CD4-positive, CD25-positive, alpha-beta regulatory T cell (primary cell): ENCODE measurements at regions not wholly inside any gene's neighbourhood (a gene's known extent, or its start where the extent isn't known, plus 50 kb on each side); places are given as distances from the start of the nearest gene placed in this dataset.
"Not testable (repeated sequence)": the region's sequence is repeated elsewhere in the genome, so short reads cannot be mapped to it uniquely, and the experiment has no call there.

Experiments
- ATAC-seq, 2 donors: fragments of 150-1000 bp; cut with Tn5 transposase; one replicate each; pipeline ENCODE4 v1.10.0; 2021; ENCODE audit warnings: low read depth in 2 of 2, moderate number of reproducible peaks in 2 of 2, moderate library complexity in 1 of 2
- DNase-seq, 3 donors: peaks; one replicate each; pipeline versions ENCODE4 v3.0.0 to v3.0.0-alpha.2; 2012 to 2022; ENCODE audit warnings: mixed read lengths in 1 of 3
- H3K27ac ChIP-seq: one replicate; pipeline ENCODE4 v1.7.0; 2013; ENCODE audit warnings: mild to moderate bottlenecking, low read length; ENCODE audit not compliant: insufficient read depth, poor library complexity, severe bottlenecking
- H3K27me3 ChIP-seq: one replicate; pipeline ENCODE4 v1.7.0; 2013; ENCODE audit warnings: low read length; ENCODE audit not compliant: control insufficient read depth, insufficient read depth
- H3K36me3 ChIP-seq: one replicate; pipeline ENCODE4 v1.7.0; 2013; ENCODE audit warnings: mild to moderate bottlenecking, low read length, moderate library complexity; ENCODE audit not compliant: control insufficient read depth, insufficient read depth
- H3K4me1 ChIP-seq: 2 replicates; pipeline ENCODE4 v1.7.0; 2013; ENCODE audit warnings: mild to moderate bottlenecking, low read length; ENCODE audit not compliant: insufficient read depth, control insufficient read depth, poor library complexity, severe bottlenecking
- H3K4me3 ChIP-seq: one replicate; pipeline ENCODE4 v1.7.0; 2013; ENCODE audit warnings: low read depth, mild to moderate bottlenecking, low read length, moderate library complexity
- H3K9me3 ChIP-seq, 2 experiments: 1 replicate in 1 of 2; 2 replicates in 1 of 2; pipeline ENCODE4 v1.7.0; 2013; ENCODE audit warnings: low read length in 2 of 2, mild to moderate bottlenecking in 1 of 2, moderate library complexity in 1 of 2; ENCODE audit not compliant: control insufficient read depth in 2 of 2
- H3K27ac Mint-ChIP-seq, 3 donors: one replicate each; pipeline ENCODE4 v1.8.0; 2020 to 2022; ENCODE audit warnings: mild to moderate bottlenecking in 3 of 3, mixed read lengths in 3 of 3, moderate library complexity in 2 of 3
- H3K27me3 Mint-ChIP-seq: one replicate; pipeline ENCODE4 v1.8.0; 2022; ENCODE audit warnings: mild to moderate bottlenecking, mixed read lengths
- H3K36me3 Mint-ChIP-seq: one replicate; pipeline ENCODE4 v1.8.0; 2020; ENCODE audit warnings: mixed read lengths
- H3K4me1 Mint-ChIP-seq, 4 donors: one replicate each; pipeline ENCODE4 v1.8.0; 2020 to 2022; ENCODE audit warnings: mixed read lengths in 4 of 4, mild to moderate bottlenecking in 1 of 4
- H3K4me3 Mint-ChIP-seq, 4 donors: one replicate each; pipeline ENCODE4 v1.8.0; 2020 to 2022; ENCODE audit warnings: mild to moderate bottlenecking in 4 of 4, mixed read lengths in 4 of 4, moderate library complexity in 3 of 4
- H3K9me3 Mint-ChIP-seq, 7 donors: one replicate each; pipeline ENCODE4 v1.8.0; 2020 to 2022; ENCODE audit warnings: mixed read lengths in 7 of 7, mild to moderate bottlenecking in 3 of 7, moderate library complexity in 2 of 7

DNA sequence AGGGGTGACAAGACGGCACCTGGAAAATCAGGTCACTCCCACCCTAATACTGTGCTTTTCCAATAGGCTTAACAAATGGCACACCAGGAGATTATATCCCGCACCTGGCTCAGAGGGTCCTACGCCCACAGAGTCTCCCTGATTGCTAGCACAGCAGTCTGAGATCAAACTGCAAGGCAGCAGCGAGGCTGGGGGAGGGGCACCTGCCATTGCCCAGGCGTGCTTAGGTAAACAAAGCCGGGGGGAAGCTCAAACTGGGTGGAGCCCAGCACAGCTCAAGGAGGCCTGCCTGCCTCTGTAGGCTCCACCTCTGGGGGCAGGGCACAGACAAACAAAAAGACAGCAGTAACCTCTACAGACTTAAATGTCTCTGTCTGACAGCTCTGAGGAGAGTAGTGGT lies 87.4 kb upstream of the PCED1B start:
- not testable (repeated sequence) for H3K4me3 Mint-ChIP-seq, H3K27ac Mint-ChIP-seq
- peaks cover 14% of the 10 kb centered on the region for H3K27me3 Mint-ChIP-seq

DNA sequence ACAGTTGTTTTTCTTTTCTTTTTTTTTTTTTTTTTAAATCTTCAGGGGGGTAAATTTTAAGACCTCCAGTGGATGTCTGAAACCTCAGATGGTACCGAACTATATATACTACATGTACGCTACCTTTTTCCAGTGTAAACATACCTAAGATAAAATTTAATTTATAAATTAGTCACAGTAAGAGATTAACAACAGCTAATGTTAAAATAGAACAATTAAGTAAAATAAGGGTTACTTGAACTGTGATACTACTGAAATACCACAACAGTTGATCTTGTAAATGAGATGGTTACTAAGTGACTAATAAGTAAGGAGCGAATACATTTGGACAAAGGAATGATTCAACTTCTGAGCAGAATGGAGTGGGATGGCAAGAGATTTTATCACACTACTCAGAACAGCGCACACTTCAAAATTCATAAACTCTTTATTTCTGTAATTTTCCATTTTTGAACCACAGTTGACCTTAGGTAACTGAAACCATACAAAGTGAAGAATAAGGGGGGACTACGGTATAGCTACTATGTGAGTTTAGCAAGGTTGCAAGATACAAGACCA lies 80.5 kb upstream of the PCED1B start:
- no peak overlapping the region for H3K4me3 ChIP-seq
- H3K36me3 Mint-ChIP-seq = no peaks in the 10 kb centered on the region
- H3K4me1 ChIP-seq = no peaks in the 10 kb centered on the region
- H3K36me3 ChIP-seq = no peaks in the 10 kb centered on the region
- no peak overlapping the region for H3K27ac ChIP-seq
- H3K4me3 Mint-ChIP-seq = no peak overlapping the region
- H3K27me3 ChIP-seq = peaks cover 4% of the 10 kb centered on the region
- H3K9me3 ChIP-seq = no peaks in the 10 kb centered on the region
- H3K4me1 Mint-ChIP-seq = no peaks in the 10 kb centered on the region
- H3K9me3 Mint-ChIP-seq = peaks cover 0 to 8% (median 1%) of the 10 kb centered on the region in 7 donors
- H3K27me3 Mint-ChIP-seq = peaks cover 15% of the 10 kb centered on the region
- no peak overlapping the region for H3K27ac Mint-ChIP-seq
- no peak for ATAC-seq
- no peak for DNase-seq

More for the DNA sequence above, 87.4 kb upstream of the PCED1B start:
- peaks cover 1 to 36% (median 11%) of the 10 kb centered on the region in 7 donors for H3K9me3 Mint-ChIP-seq
- not testable (repeated sequence) for DNase-seq, ATAC-seq, H3K27me3 ChIP-seq, H3K36me3 ChIP-seq, H3K36me3 Mint-ChIP-seq, H3K9me3 ChIP-seq, H3K4me1 ChIP-seq, H3K4me1 Mint-ChIP-seq, H3K27ac ChIP-seq, H3K4me3 ChIP-seq

DNA sequence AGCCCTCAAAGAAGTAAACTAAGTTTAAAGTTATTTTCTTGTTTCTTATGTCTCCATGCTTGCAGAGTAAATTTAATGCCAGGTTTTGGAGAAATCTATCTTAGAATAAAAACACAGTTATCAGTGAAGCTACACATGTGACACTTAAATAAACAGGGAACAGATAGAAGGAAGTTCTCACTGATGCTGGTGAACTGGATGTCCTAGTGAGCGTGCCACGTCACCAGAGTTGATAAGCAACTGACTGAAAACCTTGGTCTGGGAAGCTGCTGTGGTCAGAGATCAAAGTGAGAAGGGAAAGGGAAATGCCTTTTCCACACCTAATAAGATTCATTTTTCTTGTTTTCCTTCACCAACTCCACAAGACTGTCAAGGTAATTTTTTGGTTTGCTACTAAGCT lies 74.8 kb upstream of the PCED1B start:
- Histone ChIP-seq H3K27me3 (peaks cover 21% of the 10 kb centered on the region), H3K27ac (no peak overlapping the region), H3K36me3 (no peaks in the 10 kb centered on the region), H3K4me1 (no peaks in the 10 kb centered on the region), H3K9me3 (no peaks in the 10 kb centered on the region), H3K4me3 (no peak overlapping the region)
- no peak for ATAC-seq
- no peak overlapping the region for H3K27ac Mint-ChIP-seq
- peaks cover 0 to 2% (median 0%) of the 10 kb centered on the region in 7 donors for H3K9me3 Mint-ChIP-seq
- no peaks in the 10 kb centered on the region for H3K36me3 Mint-ChIP-seq
- H3K4me1 Mint-ChIP-seq = no peaks in the 10 kb centered on the region
- no peak for DNase-seq
- peaks cover 32% of the 10 kb centered on the region for H3K27me3 Mint-ChIP-seq
- H3K4me3 Mint-ChIP-seq = no peak overlapping the region

DNA sequence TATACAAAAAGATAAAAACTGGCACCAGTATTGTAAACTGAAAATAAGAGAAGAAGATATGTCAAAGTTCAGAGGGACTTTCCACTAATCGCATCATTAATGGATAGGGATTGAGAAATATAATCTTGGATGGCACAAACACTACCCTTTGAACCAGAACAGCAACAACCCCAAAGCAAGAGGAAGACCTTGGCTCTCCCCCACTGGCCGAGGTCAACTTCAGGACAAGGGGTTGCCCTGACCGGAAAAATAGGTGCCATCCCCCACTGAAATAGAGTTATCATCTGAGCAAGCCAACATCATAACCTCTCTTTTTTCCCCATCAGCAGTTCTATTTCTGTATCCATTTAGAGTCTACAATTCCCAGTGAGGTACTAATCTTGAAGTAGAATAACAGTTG lies 72.4 kb upstream of the PCED1B start:
- no peak overlapping the region for H3K4me3 Mint-ChIP-seq
- no peak overlapping the region for H3K27ac Mint-ChIP-seq
- peaks cover 0 to 3% (median 0%) of the 10 kb centered on the region in 7 donors for H3K9me3 Mint-ChIP-seq
- H3K36me3 Mint-ChIP-seq = no peaks in the 10 kb centered on the region
- ATAC-seq (no peak), DNase-seq (no peak)
- H3K4me1 Mint-ChIP-seq = no peaks in the 10 kb centered on the region
- peaks cover 23% of the 10 kb centered on the region for H3K27me3 ChIP-seq
- H3K36me3 ChIP-seq = no peaks in the 10 kb centered on the region
- no peaks in the 10 kb centered on the region for H3K9me3 ChIP-seq
- H3K27me3 Mint-ChIP-seq = peaks cover 38% of the 10 kb centered on the region
- H3K27ac ChIP-seq = no peak overlapping the region
- no peak overlapping the region for H3K4me3 ChIP-seq
- no peaks in the 10 kb centered on the region for H3K4me1 ChIP-seq

DNA sequence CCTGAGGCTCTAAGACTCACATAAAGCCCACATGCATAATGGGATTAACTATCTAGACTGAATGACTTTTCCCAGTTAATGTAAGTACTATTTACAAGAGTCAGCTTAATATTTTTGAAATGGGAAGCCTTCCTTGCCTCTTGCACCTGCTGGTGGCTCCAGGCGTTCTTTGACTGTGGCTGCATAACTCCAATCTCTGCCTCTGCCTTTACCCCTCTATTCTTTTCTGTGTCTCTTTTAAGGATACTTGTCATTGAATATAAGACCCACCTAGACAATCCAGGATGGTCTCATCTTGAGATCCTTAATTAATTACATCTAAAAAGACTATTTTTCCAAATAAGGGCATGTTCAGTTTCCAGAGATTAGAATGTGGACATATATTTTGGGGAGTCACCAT lies 66.9 kb upstream of the PCED1B start:
- ATAC-seq = no peak
- no peaks in the 10 kb centered on the region for H3K4me1 Mint-ChIP-seq
- DNase-seq = no peak
- H3K27ac Mint-ChIP-seq = no peak overlapping the region
- no peak overlapping the region for H3K27ac ChIP-seq
- peaks cover 37% of the 10 kb centered on the region for H3K27me3 ChIP-seq
- H3K9me3 ChIP-seq = no peaks in the 10 kb centered on the region
- H3K27me3 Mint-ChIP-seq = peaks cover 32% of the 10 kb centered on the region
- H3K36me3 ChIP-seq = no peaks in the 10 kb centered on the region
- H3K9me3 Mint-ChIP-seq = peaks cover 0 to 5% (median 0%) of the 10 kb centered on the region in 7 donors
- no peak overlapping the region for H3K4me3 Mint-ChIP-seq
- no peaks in the 10 kb centered on the region for H3K36me3 Mint-ChIP-seq
- no peaks in the 10 kb centered on the region for H3K4me1 ChIP-seq
- H3K4me3 ChIP-seq = no peak overlapping the region

DNA sequence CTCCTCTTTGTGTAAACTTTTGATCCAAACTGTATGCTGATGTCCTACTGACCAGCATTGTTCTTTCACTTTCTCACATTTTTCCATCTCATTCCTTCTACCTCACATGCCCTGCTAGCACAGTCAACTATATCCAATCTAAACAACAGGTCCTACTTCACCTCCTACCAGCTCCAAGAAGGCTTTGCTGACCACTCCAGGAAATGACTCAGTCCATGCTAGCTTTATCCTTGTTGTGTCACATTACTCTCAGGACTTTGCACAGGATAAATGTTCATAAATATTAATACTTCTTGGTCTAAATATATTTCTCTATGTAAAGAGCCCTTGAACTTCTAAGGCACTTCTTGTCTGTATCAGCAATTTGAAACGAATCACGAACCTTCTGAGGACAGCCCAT lies 64.9 kb upstream of the PCED1B start:
- Mint-ChIP-seq H3K27ac (no peak overlapping the region), H3K4me3 (no peak overlapping the region), H3K4me1 (no peaks in the 10 kb centered on the region), H3K9me3 (peaks cover 0 to 5% (median 0%) of the 10 kb centered on the region in 7 donors), H3K27me3 (peaks cover 35% of the 10 kb centered on the region), H3K36me3 (no peaks in the 10 kb centered on the region)
- H3K4me3 ChIP-seq = no peak overlapping the region
- H3K4me1 ChIP-seq = no peaks in the 10 kb centered on the region
- no peak for ATAC-seq
- no peak overlapping the region for H3K27ac ChIP-seq
- no peaks in the 10 kb centered on the region for H3K9me3 ChIP-seq
- no peaks in the 10 kb centered on the region for H3K36me3 ChIP-seq
- H3K27me3 ChIP-seq = peaks cover 40% of the 10 kb centered on the region
- no peak for DNase-seq

DNA sequence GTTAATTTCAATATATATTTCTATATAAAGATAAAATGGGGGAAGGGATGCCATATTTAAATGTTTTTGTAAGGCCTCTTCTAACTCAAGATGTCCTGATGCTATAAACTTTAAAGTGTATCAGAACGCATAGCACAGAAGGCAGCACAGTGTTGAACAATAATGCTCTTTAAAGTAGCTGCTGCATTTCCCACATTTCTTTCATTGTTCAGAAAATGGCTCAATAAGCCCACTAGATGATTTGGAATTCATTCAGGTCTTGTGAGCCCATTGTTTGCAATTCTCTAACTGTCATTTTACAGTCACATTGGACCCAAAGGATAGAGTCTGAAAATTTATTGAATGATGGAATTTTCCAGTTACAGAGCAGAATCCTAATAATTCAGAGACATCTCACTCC lies 64.0 kb upstream of the PCED1B start:
- H3K36me3 ChIP-seq = no peaks in the 10 kb centered on the region
- no peaks in the 10 kb centered on the region for H3K9me3 ChIP-seq
- H3K4me3 ChIP-seq = no peak overlapping the region
- DNase-seq (no peak), ATAC-seq (no peak)
- no peaks in the 10 kb centered on the region for H3K36me3 Mint-ChIP-seq
- no peak overlapping the region for H3K27ac ChIP-seq
- H3K4me1 ChIP-seq = no peaks in the 10 kb centered on the region
- H3K27me3 ChIP-seq = peaks cover 41% of the 10 kb centered on the region
- H3K4me1 Mint-ChIP-seq = no peaks in the 10 kb centered on the region
- peaks cover 35% of the 10 kb centered on the region for H3K27me3 Mint-ChIP-seq
- no peak overlapping the region for H3K4me3 Mint-ChIP-seq
- H3K27ac Mint-ChIP-seq = no peak overlapping the region
- peaks cover 0 to 5% (median 0%) of the 10 kb centered on the region in 7 donors for H3K9me3 Mint-ChIP-seq

DNA sequence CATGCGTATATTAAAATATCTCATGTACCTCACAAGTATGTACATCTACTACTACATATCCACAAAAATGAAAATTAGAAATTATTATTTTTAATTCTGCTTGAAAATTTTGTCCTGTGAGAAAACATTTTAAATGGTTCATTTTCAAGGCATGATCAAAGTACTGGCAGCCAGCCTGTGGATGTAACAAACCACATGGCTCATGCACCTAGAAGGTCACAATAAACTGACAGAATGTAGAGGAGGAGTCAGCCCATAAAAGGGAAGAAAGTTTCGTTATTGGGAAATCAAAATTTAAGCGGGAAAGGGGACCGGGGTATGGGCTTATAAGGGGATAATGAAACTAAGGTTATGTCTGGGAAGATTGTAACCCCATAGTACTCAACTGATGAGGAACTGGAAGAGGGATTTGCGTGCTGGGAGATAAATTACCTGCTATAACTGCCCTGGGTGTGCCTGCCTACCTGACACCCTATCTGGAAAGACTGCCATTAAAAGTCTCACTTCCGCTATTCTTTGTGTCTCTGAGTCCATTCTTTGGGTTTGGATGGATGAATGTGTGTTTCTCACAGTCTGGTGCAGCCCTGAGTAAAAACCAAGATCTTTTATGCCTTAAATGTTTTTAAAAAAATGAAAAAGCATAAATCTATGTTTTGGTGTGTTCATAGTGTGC lies 62.2 kb upstream of the PCED1B start:
- no peak overlapping the region for H3K27ac Mint-ChIP-seq
- H3K36me3 Mint-ChIP-seq = no peaks in the 10 kb centered on the region
- H3K4me3 Mint-ChIP-seq = no peak overlapping the region
- no peaks in the 10 kb centered on the region for H3K36me3 ChIP-seq
- H3K4me1 Mint-ChIP-seq = peaks cover 0 to 4% (median 0%) of the 10 kb centered on the region in 4 donors
- H3K4me3 ChIP-seq = no peak overlapping the region
- peaks cover 33% of the 10 kb centered on the region for H3K27me3 ChIP-seq
- DNase-seq (no peak), ATAC-seq (no peak)
- no peaks in the 10 kb centered on the region for H3K9me3 ChIP-seq
- H3K27ac ChIP-seq = no peak overlapping the region
- H3K4me1 ChIP-seq = no peaks in the 10 kb centered on the region
- H3K9me3 Mint-ChIP-seq = peaks cover 0 to 5% (median 0%) of the 10 kb centered on the region in 7 donors
- H3K27me3 Mint-ChIP-seq = peaks cover 34% of the 10 kb centered on the region
